Gastroesophageal sphincter (tissue), 3 donors: ENCODE measurements at regions not wholly inside any gene's neighbourhood (a gene's known extent, or its start where the extent isn't known, plus 50 kb on each side); places are given as distances from the start of the nearest gene placed in this dataset.

ENCODE experiments used
- CTCF ChIP-seq, 4 experiments: fragments of 200-600 bp in 2 of 4; fragments of 450-650 bp in 2 of 4; sonication (generic) in 1 of 4; IDR thresholded peaks; one replicate each; pipeline ENCODE4 v1.5.1; 2017 to 2019; ENCODE audit warnings: antibody characterized with exemption in 4 of 4, mild to moderate bottlenecking in 2 of 4, moderate library complexity in 2 of 4
- POLR2AphosphoS5 ChIP-seq: sonication (generic); formaldehyde crosslinking; IDR thresholded peaks from one replicate; pipeline ENCODE4 v1.6.1; 2017; ENCODE audit warnings: antibody characterized with exemption

GRCh38 chr6:113428702-113429101 lies 428.4 kb upstream of the MARCKS start:
- TF ChIP-seq POLR2AphosphoS5 = no peak
- no peak for TF ChIP-seq CTCF (IDR thresholded peaks at IDR 0.05)
